GM18861 (cell line): ENCODE measurements at regions not wholly inside any gene's neighbourhood (a gene's known extent, or its start where the extent isn't known, plus 50 kb on each side); places are given as distances from the start of the nearest gene placed in this dataset.
"Not testable (repeated sequence)": the region's sequence is repeated elsewhere in the genome, so short reads cannot be mapped to it uniquely, and the experiment has no call there.

ENCODE experiments used
- ATAC-seq: cut with Tn5 transposase; IDR thresholded peaks from one replicate; pipeline ENCODE4 v1.9.1; 2021; ENCODE audit not compliant: unreplicated experiment

GRCh38 chr2:126189527-126189926 is 466.4 kb upstream of the GYPC start:
- no peak for ATAC-seq

- no peak for ATAC-seq
Measured at GRCh38 chr2:126200538-126200937, 455.4 kb upstream of the GYPC start.

GRCh38 chr2:126208266-126208665 is 447.7 kb upstream of the GYPC start:
- ATAC-seq, result no peak

GRCh38 chr2:126212735-126213134 is 443.2 kb upstream of the GYPC start:
- ATAC-seq, result no peak

GRCh38 chr2:126219081-126219480 is 436.9 kb upstream of the GYPC start:
- no peak for ATAC-seq

- no peak for ATAC-seq
Measured at GRCh38 chr2:126220331-126220730, 435.6 kb upstream of the GYPC start.

GRCh38 chr2:126221506-126221905 is 434.5 kb upstream of the GYPC start:
- ATAC-seq, result no peak

GRCh38 chr2:126222278-126222677 is 433.7 kb upstream of the GYPC start:
- no peak for ATAC-seq

GRCh38 chr2:126224776-126225175 is 431.2 kb upstream of the GYPC start:
- no peak for ATAC-seq

GRCh38 chr2:126227250-126227649 is 428.7 kb upstream of the GYPC start:
- ATAC-seq, result no peak

GRCh38 chr2:126228531-126228930 is 427.4 kb upstream of the GYPC start:
- no peak for ATAC-seq

- no peak for ATAC-seq
Measured at GRCh38 chr2:126238251-126238650, 417.7 kb upstream of the GYPC start.

GRCh38 chr2:126239320-126239955 is 416.5 kb upstream of the GYPC start:
- no peak for ATAC-seq

GRCh38 chr2:126241001-126241400 is 415.0 kb upstream of the GYPC start:
- ATAC-seq, result no peak

GRCh38 chr2:126241411-126241810 is 414.5 kb upstream of the GYPC start:
- ATAC-seq, result no peak

GRCh38 chr2:126244937-126245336 is 411.0 kb upstream of the GYPC start:
- ATAC-seq, result no peak

- no peak for ATAC-seq
Measured at GRCh38 chr2:126253669-126254068, 402.3 kb upstream of the GYPC start.

- no peak for ATAC-seq
Measured at GRCh38 chr2:126264625-126265024, 391.3 kb upstream of the GYPC start.

- no peak for ATAC-seq
Measured at GRCh38 chr2:126269911-126270310, 386.0 kb upstream of the GYPC start.

GRCh38 chr2:126270587-126270986 is 385.4 kb upstream of the GYPC start:
- no peak for ATAC-seq

GRCh38 chr2:126272401-126272800 is 383.6 kb upstream of the GYPC start:
- no peak for ATAC-seq

- ATAC-seq, result no peak
Measured at GRCh38 chr2:126275098-126275497, 380.9 kb upstream of the GYPC start.

- not testable (repeated sequence) for ATAC-seq
Measured at GRCh38 chr2:126276268-126276667, 379.7 kb upstream of the GYPC start.
